ENCODE measurements at regions not wholly inside any gene's neighbourhood (a gene's known extent, or its start where the extent isn't known, plus 50 kb on each side); places are given as distances from the start of the nearest gene placed in this dataset.

- H3K4me1 ChIP-seq (ENCODE audit: control insufficient read depth in 1 of 2, insufficient read depth in 2 of 2, low read length in 2 of 2) = peaks cover 0 to 3% of the 10 kb centered on the region in 2 donors
- H3K36me3 ChIP-seq (replicated peaks in 1 of 2; ENCODE audit: control insufficient read depth in 1 of 2, insufficient read depth in 2 of 2, low read length in 2 of 2) = no peaks in the 10 kb centered on the region
- H4K20me1 ChIP-seq (ENCODE audit: insufficient read depth, low read length) = no peaks in the 10 kb centered on the region
- H3K9me3 ChIP-seq (replicated peaks in 1 of 2; ENCODE audit: control insufficient read depth in 1 of 2, insufficient read depth in 1 of 2, low read length in 2 of 2) = no peaks in the 10 kb centered on the region
- Mint-ChIP-seq H3K27me3 (ENCODE audit: low read depth in 3 of 3) (no peaks in the 10 kb centered on the region), H3K9me3 (peaks cover 0 to 2% (median 0%) of the 10 kb centered on the region in 7 donors), H3K4me3 (no peak overlapping the region), H3K4me1 (peaks cover 10% of the 10 kb centered on the region), H3K27ac (no peak overlapping the region), H3K36me3 (no peaks in the 10 kb centered on the region)
- no peak overlapping the region for H3K27ac ChIP-seq (ENCODE audit: low read depth in 1 of 2, low read length in 2 of 2)
- DNase-seq = no peak
- no peak for TF ChIP-seq CTCF (IDR thresholded peaks at IDR 0.05)
- H3K79me2 ChIP-seq (ENCODE audit: insufficient read depth, low read length) = no peaks in the 10 kb centered on the region
- H3K4me2 ChIP-seq (replicated peaks; ENCODE audit: extremely low read depth, low read length, poor library complexity, severe bottlenecking) = no peak overlapping the region
- no peaks in the 10 kb centered on the region for H3K27me3 ChIP-seq (ENCODE audit: control insufficient read depth in 2 of 2, insufficient read depth in 2 of 2, low read length in 2 of 2)
- WGBS (ENCODE audit: insufficient coverage) = 97% methylated on average over 5 of the region's 5 CpGs
- no peak overlapping the region for H2AFZ ChIP-seq (ENCODE audit: insufficient read depth, low read depth, low read length, poor library complexity, severe bottlenecking)
- no peak overlapping the region for H3K4me3 ChIP-seq (replicated peaks in 1 of 3; ENCODE audit: low read depth in 2 of 3, low read length in 3 of 3)
- intact Hi-C loops (cut with micrococcal nuclease) = no loop called here
- no peak overlapping the region for H3K9ac ChIP-seq (ENCODE audit: insufficient read depth, low read length, poor library complexity, severe bottlenecking)
Observed at GRCh38 chr10:29851241-29851640, 208.1 kb downstream of the JCAD start.

- no peak for TF ChIP-seq CTCF (IDR thresholded peaks at IDR 0.05)
- Mint-ChIP-seq H3K4me1 (peaks cover 10% of the 10 kb centered on the region), H3K9me3 (peaks cover 0 to 2% (median 0%) of the 10 kb centered on the region in 7 donors), H3K36me3 (no peaks in the 10 kb centered on the region), H3K27ac (no peak overlapping the region), H3K4me3 (no peak overlapping the region), H3K27me3 (ENCODE audit: low read depth in 3 of 3) (peaks cover 0 to 2% (median 0%) of the 10 kb centered on the region in 3 donors)
- Histone ChIP-seq H3K9ac (ENCODE audit: insufficient read depth, low read length, poor library complexity, severe bottlenecking) (no peak overlapping the region), H3K36me3 (replicated peaks in 1 of 2; ENCODE audit: control insufficient read depth in 1 of 2, insufficient read depth in 2 of 2, low read length in 2 of 2) (no peaks in the 10 kb centered on the region), H3K4me1 (ENCODE audit: control insufficient read depth in 1 of 2, insufficient read depth in 2 of 2, low read length in 2 of 2) (peaks cover 0 to 3% of the 10 kb centered on the region in 2 donors), H2AFZ (ENCODE audit: insufficient read depth, low read depth, low read length, poor library complexity, severe bottlenecking) (no peak overlapping the region), H3K4me2 (replicated peaks; ENCODE audit: extremely low read depth, low read length, poor library complexity, severe bottlenecking) (no peak overlapping the region), H3K79me2 (ENCODE audit: insufficient read depth, low read length) (no peaks in the 10 kb centered on the region), H3K9me3 (replicated peaks in 1 of 2; ENCODE audit: control insufficient read depth in 1 of 2, insufficient read depth in 1 of 2, low read length in 2 of 2) (no peaks in the 10 kb centered on the region), H3K27ac (ENCODE audit: low read depth in 1 of 2, low read length in 2 of 2) (no peak overlapping the region), H3K4me3 (replicated peaks in 1 of 3; ENCODE audit: low read depth in 2 of 3, low read length in 3 of 3) (no peak overlapping the region), H3K27me3 (ENCODE audit: control insufficient read depth in 2 of 2, insufficient read depth in 2 of 2, low read length in 2 of 2) (no peaks in the 10 kb centered on the region), H4K20me1 (ENCODE audit: insufficient read depth, low read length) (no peaks in the 10 kb centered on the region)
- intact Hi-C loops (cut with micrococcal nuclease) = no loop called here
- WGBS (ENCODE audit: insufficient coverage) = no CpG with 5 or more reads among the region's 3 CpGs
- DNase-seq = no peak
Observed at GRCh38 chr10:29850371-29850770, 209.0 kb downstream of the JCAD start.

All from CD14-positive monocyte (primary cell).